Left lung (tissue), 4 donors: ENCODE measurements at regions not wholly inside any gene's neighbourhood (a gene's known extent, or its start where the extent isn't known, plus 50 kb on each side); places are given as distances from the start of the nearest gene placed in this dataset.

Experiments
- ATAC-seq: fragments of 200-7000 bp; cut with Tn5 transposase; one replicate; pipeline ENCODE4 v1.9.1; 2020; ENCODE audit warnings: moderate library complexity
- DNase-seq, 4 donors: peaks; one replicate each; pipeline ENCODE4 v3.0.0-alpha.2; 2013 to 2020
- H3K27ac ChIP-seq, 2 donors: fragments of 200-600 bp; sonication (generic) in 1 of 2; one replicate each; pipeline versions ENCODE4 v1.5.0 to v1.8.0; 2020 to 2021
- H3K27me3 ChIP-seq, 2 donors: fragments of 200-600 bp; sonication (generic) in 1 of 2; one replicate each; pipeline versions ENCODE4 v1.5.0 to v1.8.0; 2020 to 2021
- H3K36me3 ChIP-seq, 2 donors: fragments of 200-600 bp; sonication (generic) in 1 of 2; one replicate each; pipeline versions ENCODE4 v1.5.0 to v1.8.0; 2020 to 2021
- H3K4me1 ChIP-seq, 2 donors: fragments of 200-600 bp; one replicate each; pipeline ENCODE4 v1.8.0; 2021
- H3K4me3 ChIP-seq, 2 donors: fragments of 200-600 bp; sonication (generic) in 1 of 2; one replicate each; pipeline versions ENCODE4 v1.5.0 to v1.8.0; 2020 to 2021; ENCODE audit warnings: mild to moderate bottlenecking in 1 of 2
- H3K9me3 ChIP-seq, 2 donors: fragments of 200-600 bp; sonication (generic) in 1 of 2; one replicate each; pipeline versions ENCODE4 v1.5.0 to v1.8.0; 2020 to 2021
- intact Hi-C, 2 donors: fragments of 100-400 bp; cut with DNase I; formaldehyde crosslinking; loops; one replicate each; pipeline versions ENCODE4 v1.11.2 to v1.14.2; 2022
- TF ChIP-seq, protein P1 (sequence below), 2 donors: fragments of 200-600 bp; sonication (generic) in 1 of 2; IDR thresholded peaks; one replicate each; pipeline versions ENCODE4 v1.5.0 to v1.8.0; 2021; ENCODE audit warnings: antibody characterized with exemption in 2 of 2
- donor health status: DM: no; HTN: yes; CAD: no.
- donor health status: DM: no; HTN: no; CAD: no.

DNA sequence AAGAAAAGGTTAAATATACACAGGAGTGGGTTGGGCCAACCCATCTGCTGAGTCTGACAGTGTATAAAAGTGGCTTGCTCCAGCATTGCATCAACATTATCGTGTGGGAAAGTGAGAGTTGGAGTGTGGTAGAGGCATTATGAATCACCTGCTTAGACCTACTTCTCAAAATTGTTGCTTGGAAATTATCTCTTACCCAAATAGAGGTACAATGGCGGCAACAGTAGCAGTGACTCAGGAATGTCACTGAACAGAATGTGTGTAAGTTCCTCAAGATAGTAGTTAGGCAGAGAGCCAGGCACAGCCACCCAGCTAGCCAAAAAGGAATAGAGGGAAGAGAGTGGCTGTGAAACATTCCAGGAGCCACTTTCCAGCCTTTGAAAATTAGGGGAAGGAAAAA lies 616.0 kb downstream of the NUP35 start:
- Histone ChIP-seq H3K27ac (no peak overlapping the region), H3K4me3 (no peak overlapping the region), H3K36me3 (no peaks in the 10 kb centered on the region), H3K9me3 (peaks cover 0 to 6% of the 10 kb centered on the region in 2 donors), H3K27me3 (no peaks in the 10 kb centered on the region), H3K4me1 (no peaks in the 10 kb centered on the region)
- no peak for ATAC-seq
- DNase-seq = no peak
- TF ChIP-seq, protein P1, sequence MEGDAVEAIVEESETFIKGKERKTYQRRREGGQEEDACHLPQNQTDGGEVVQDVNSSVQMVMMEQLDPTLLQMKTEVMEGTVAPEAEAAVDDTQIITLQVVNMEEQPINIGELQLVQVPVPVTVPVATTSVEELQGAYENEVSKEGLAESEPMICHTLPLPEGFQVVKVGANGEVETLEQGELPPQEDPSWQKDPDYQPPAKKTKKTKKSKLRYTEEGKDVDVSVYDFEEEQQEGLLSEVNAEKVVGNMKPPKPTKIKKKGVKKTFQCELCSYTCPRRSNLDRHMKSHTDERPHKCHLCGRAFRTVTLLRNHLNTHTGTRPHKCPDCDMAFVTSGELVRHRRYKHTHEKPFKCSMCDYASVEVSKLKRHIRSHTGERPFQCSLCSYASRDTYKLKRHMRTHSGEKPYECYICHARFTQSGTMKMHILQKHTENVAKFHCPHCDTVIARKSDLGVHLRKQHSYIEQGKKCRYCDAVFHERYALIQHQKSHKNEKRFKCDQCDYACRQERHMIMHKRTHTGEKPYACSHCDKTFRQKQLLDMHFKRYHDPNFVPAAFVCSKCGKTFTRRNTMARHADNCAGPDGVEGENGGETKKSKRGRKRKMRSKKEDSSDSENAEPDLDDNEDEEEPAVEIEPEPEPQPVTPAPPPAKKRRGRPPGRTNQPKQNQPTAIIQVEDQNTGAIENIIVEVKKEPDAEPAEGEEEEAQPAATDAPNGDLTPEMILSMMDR (IDR thresholded peaks at IDR 0.05) = no peak
- intact Hi-C loops = no loop called here

DNA sequence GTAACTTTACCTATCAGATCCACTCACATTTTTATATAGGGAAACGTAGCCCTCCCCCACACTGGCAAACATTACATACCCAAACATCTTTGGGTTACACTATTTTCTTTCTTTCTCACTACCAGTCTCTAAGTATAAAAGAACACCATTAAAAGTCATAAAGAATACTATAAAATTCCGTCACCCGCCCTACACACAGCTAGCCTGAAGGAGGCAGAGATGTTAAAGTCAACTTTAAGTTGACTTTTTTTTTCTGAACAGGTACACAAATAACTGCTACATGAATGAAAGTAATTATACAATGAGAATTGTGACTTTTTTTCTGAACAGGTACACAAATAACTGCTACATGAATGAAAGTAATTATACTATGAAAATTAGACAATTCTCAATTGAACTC lies 628.3 kb downstream of the NUP35 start:
- no peak for ATAC-seq
- no peak for DNase-seq
- no peaks in the 10 kb centered on the region for H3K36me3 ChIP-seq
- peaks cover 0 to 7% of the 10 kb centered on the region in 2 donors for H3K9me3 ChIP-seq
- intact Hi-C loops = no loop called here
- no peaks in the 10 kb centered on the region for H3K4me1 ChIP-seq
- TF ChIP-seq, protein P1 (IDR thresholded peaks at IDR 0.05) = no peak
- H3K27me3 ChIP-seq = no peaks in the 10 kb centered on the region
- no peak overlapping the region for H3K27ac ChIP-seq
- H3K4me3 ChIP-seq = no peak overlapping the region

DNA sequence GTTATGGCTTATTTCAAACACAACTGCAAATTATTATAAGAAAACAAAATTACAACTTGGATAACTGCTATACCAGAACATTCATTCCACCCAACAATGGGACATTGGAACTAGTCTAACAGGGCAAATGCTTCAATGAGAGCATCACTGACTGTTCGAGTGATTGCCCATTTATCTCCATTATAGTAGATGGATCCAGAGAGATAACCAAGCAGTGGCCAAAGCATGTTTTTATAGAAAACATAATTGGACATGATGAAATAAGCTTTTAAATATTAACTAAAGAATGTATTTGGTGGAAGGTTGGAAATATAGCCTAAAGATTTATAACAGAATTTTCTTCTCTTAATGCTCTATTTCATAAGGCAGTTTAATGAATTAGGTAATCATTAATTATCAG lies 634.8 kb downstream of the NUP35 start:
- H3K9me3 ChIP-seq = peaks cover 0 to 2% of the 10 kb centered on the region in 2 donors
- TF ChIP-seq, protein P1 (IDR thresholded peaks at IDR 0.05) = no peak
- ATAC-seq (no peak), DNase-seq (no peak)
- no peak overlapping the region for H3K4me3 ChIP-seq
- no peaks in the 10 kb centered on the region for H3K4me1 ChIP-seq
- H3K27me3 ChIP-seq = no peaks in the 10 kb centered on the region
- no peak overlapping the region for H3K27ac ChIP-seq
- intact Hi-C loops = no loop called here
- no peaks in the 10 kb centered on the region for H3K36me3 ChIP-seq

DNA sequence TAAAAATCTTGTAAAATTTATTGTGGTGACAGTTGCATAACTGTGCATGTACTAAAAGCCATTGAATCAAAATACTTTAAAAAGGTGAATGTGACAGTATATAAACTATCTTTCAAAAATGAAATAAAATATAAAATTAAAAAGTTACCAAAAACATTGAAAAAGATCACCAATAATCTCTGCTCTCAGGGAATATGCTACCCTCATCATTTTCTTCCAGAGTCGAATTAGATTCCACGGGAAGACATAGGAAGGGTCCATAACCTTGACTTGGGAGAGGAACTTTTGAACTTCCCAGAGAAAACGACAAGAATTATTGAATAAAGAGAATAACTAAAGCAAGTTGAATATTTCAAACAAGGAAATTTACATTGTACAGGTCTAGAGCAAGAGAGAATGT lies 649.5 kb downstream of the NUP35 start:
- H3K36me3 ChIP-seq = no peaks in the 10 kb centered on the region
- H3K4me3 ChIP-seq = no peak overlapping the region
- DNase-seq (no peak), ATAC-seq (no peak)
- intact Hi-C loops = no loop called here
- H3K27ac ChIP-seq = no peak overlapping the region
- no peaks in the 10 kb centered on the region for H3K27me3 ChIP-seq
- no peaks in the 10 kb centered on the region for H3K4me1 ChIP-seq
- peaks cover 0 to 15% of the 10 kb centered on the region in 2 donors for H3K9me3 ChIP-seq
- TF ChIP-seq, protein P1 (IDR thresholded peaks at IDR 0.05) = no peak

DNA sequence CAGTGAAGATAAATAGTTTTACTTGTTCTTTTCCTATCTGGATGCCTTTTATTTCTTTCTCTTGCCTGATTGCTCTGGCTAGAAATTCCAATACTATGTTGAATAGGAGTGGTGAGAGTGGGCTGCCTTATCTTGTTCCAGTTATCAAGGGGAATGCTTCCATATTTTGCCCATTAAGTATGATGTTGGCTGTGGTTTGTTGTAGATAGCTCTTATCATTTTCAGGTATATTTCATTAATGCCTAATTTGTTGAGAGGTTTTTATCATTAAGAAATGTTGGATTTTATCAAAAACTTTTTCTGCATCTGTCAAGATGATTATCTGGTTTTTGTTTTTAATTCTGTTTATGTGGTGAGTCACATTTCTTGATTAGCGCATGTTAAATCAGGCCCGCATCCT lies 655.8 kb downstream of the NUP35 start:
- intact Hi-C loops = no loop called here
- TF ChIP-seq, protein P1 (IDR thresholded peaks at IDR 0.05) = no peak
- H3K36me3 ChIP-seq = no peaks in the 10 kb centered on the region
- no peak for DNase-seq
- H3K4me1 ChIP-seq = no peaks in the 10 kb centered on the region
- H3K27ac ChIP-seq = no peak overlapping the region
- H3K27me3 ChIP-seq = no peaks in the 10 kb centered on the region
- H3K4me3 ChIP-seq = no peak overlapping the region
- no peak for ATAC-seq
- peaks cover 0 to 19% of the 10 kb centered on the region in 2 donors for H3K9me3 ChIP-seq
